K562 (cell line): ENCODE measurements at regions not wholly inside any gene's neighbourhood (a gene's known extent, or its start where the extent isn't known, plus 50 kb on each side); places are given as distances from the start of the nearest gene placed in this dataset.

ENCODE experiments used
- ATAC-seq: fragments of 200-7000 bp; cut with Tn5 transposase; 3 replicates; pipeline ENCODE4 v1.9.1; 2020; ENCODE audit warnings: moderate library complexity
- BruUV-seq: library from RNA; stranded (reverse); fragments of 400-500 nt; replicated peaks from 2 replicates; lab custom pipeline; 2021; lab: Mats Ljungman, UMichigan
- CTCF ChIA-PET: fragments of 300-600 bp; formaldehyde crosslinking; extraction: SDS; loops from one replicate; lab custom pipeline; 2021; ENCODE audit warnings: low intra/inter-chr PET ratio; lab: Yijun Ruan, JAX
- POLR2A ChIA-PET: fragments of 300-600, 350-650 bp; sonication (Branson Sonifier 250); formaldehyde crosslinking; extraction: SDS; loops from one replicate; lab custom pipeline; 2021; ENCODE audit warnings: antibody characterized with exemption, inconsistent platforms; lab: Yijun Ruan, JAX
- DNase-seq, 4 experiments: peaks; one replicate each; pipeline versions ENCODE4 v3.0.0 to v3.0.0-alpha.2; 2011 to 2018; ENCODE audit warnings: low spot score in 3 of 4, mixed read lengths in 3 of 4; ENCODE audit errors: extremely low read depth in 1 of 4
- FAIRE-seq: peaks from 2 replicates; lab custom pipeline; 2011; peaks lifted over from hg19 to GRCh38; lab: Jason Lieb, UNC
- H2AFZ ChIP-seq: 2 replicates; pipeline ENCODE4 v1.6.0; 2011; ENCODE audit warnings: low read depth, low read length, control low read depth, inconsistent platforms
- H3K27ac ChIP-seq: fragments of 200-600 bp; 3 replicates; pipeline ENCODE4 v1.8.0; 2011; ENCODE audit warnings: low read depth, mild to moderate bottlenecking, control low read depth, inconsistent platforms, low read length, moderate library complexity, mixed read lengths; ENCODE audit errors: extremely low read depth
- H3K27me3 ChIP-seq, 2 experiments: fragments of 300-600 bp in 1 of 2; 2 replicates in 1 of 2; 3 replicates in 1 of 2; pipeline versions ENCODE4 v1.6.0 to v1.8.0; 2011; ENCODE audit warnings: inconsistent platforms in 2 of 2, low read length in 2 of 2, mild to moderate bottlenecking in 1 of 2, mixed read lengths in 1 of 2, moderate library complexity in 1 of 2; ENCODE audit not compliant: control insufficient read depth in 2 of 2, insufficient read depth in 2 of 2
- H3K36me3 ChIP-seq: fragments of 300-600 bp; 3 replicates; pipeline ENCODE4 v1.8.0; 2011; ENCODE audit warnings: mild to moderate bottlenecking, low read length, inconsistent platforms; ENCODE audit not compliant: control insufficient read depth, insufficient read depth
- H3K4me1 ChIP-seq, 2 experiments: fragments of 200-600 bp in 1 of 2; replicated peaks in 1 of 2; 2 replicates in 1 of 2; 3 replicates in 1 of 2; pipeline versions ENCODE4 v1.5.1 to v1.8.0; 2011; ENCODE audit warnings: inconsistent platforms in 2 of 2, low read length in 2 of 2, mild to moderate bottlenecking in 1 of 2, mixed read lengths in 1 of 2, moderate library complexity in 1 of 2; ENCODE audit not compliant: control insufficient read depth in 2 of 2, insufficient read depth in 2 of 2
- H3K4me2 ChIP-seq: 2 replicates; pipeline ENCODE4 v1.6.1; 2011; ENCODE audit warnings: low read length, control low read depth, inconsistent platforms, mixed read lengths; ENCODE audit not compliant: insufficient read depth
- H3K4me3 ChIP-seq: fragments of 200-600 bp; sonication (generic), shearing (Covaris generic); 2 replicates; pipeline ENCODE4 v1.5.1; 2016; ENCODE audit warnings: control low read depth, inconsistent platforms
- H3K79me2 ChIP-seq: fragments of 200-600 bp; 3 replicates; pipeline ENCODE4 v1.8.0; 2011; ENCODE audit warnings: low read length, inconsistent platforms; ENCODE audit not compliant: control insufficient read depth, insufficient read depth
- H3K9ac ChIP-seq, 2 experiments: 2 replicates each; pipeline versions ENCODE4 v1.6.0 to v1.6.1; 2011; ENCODE audit warnings: low read depth in 2 of 2, low read length in 2 of 2, control low read depth in 1 of 2, inconsistent platforms in 1 of 2, mild to moderate bottlenecking in 1 of 2, mixed read lengths in 1 of 2; ENCODE audit not compliant: insufficient read depth in 1 of 2
- H3K9me1 ChIP-seq: one replicate; pipeline ENCODE4 v1.6.0; 2011; ENCODE audit warnings: inconsistent platforms, mild to moderate bottlenecking, low read length, moderate library complexity; ENCODE audit not compliant: control insufficient read depth, insufficient read depth
- H3K9me3 ChIP-seq: replicated peaks from 2 replicates; pipeline ENCODE4 v1.5.1; 2011; ENCODE audit warnings: low read depth, low read length, inconsistent platforms; ENCODE audit not compliant: control insufficient read depth, insufficient read depth
- H4K20me1 ChIP-seq: replicated peaks from 2 replicates; pipeline ENCODE4 v1.6.1; 2011; ENCODE audit warnings: low read length, inconsistent platforms, mixed read lengths; ENCODE audit not compliant: control insufficient read depth, insufficient read depth
- AFF1 ChIP-seq, 2 experiments: fragments of 450-650 bp; IDR thresholded peaks; 2 replicates each; pipeline ENCODE4 v1.6.1; 2018; ENCODE audit warnings: mild to moderate bottlenecking in 2 of 2, low read depth in 1 of 2; ENCODE audit not compliant: partially characterized antibody in 2 of 2
- CLOCK ChIP-seq: fragments of 250-450 bp; sonication (Bioruptor Pico); IDR thresholded peaks from 2 replicates; pipeline ENCODE4 v1.4.0; 2020; ENCODE audit warnings: mild to moderate bottlenecking, moderate library complexity, borderline replicate concordance
- DACH1 ChIP-seq: fragments of 450-650 bp; IDR thresholded peaks from 2 replicates; pipeline ENCODE4 v1.6.1; 2018; ENCODE audit not compliant: partially characterized antibody
- ERF ChIP-seq: fragments of 450-650 bp; formaldehyde crosslinking; IDR thresholded peaks from 2 replicates; pipeline ENCODE4 v1.4.0; 2020; ENCODE audit warnings: mild to moderate bottlenecking, mixed read lengths
- FOXM1 ChIP-seq, 2 experiments: fragments of 450-650 bp in 1 of 2; sonication (generic) in 1 of 2; formaldehyde crosslinking in 1 of 2; IDR thresholded peaks; 2 replicates each; pipeline versions ENCODE4 v1.6.1 to v1.9.0; 2017 to 2022; ENCODE audit warnings: low read depth in 2 of 2, mild to moderate bottlenecking in 2 of 2, missing genetic modification reagents in 1 of 2, moderate library complexity in 1 of 2
- NFE2L1 ChIP-seq: fragments of 450-650 bp; IDR thresholded peaks from 2 replicates; pipeline ENCODE4 v1.6.1; 2016; ENCODE audit warnings: missing genetic modification characterization, low read depth, mild to moderate bottlenecking, missing compliant biosample characterization, moderate library complexity, borderline replicate concordance
- NR2C2 ChIP-seq, 2 experiments: fragments of 200-800 bp in 1 of 2; sonication (Bioruptor generic) in 1 of 2; sonication (generic) in 1 of 2; formaldehyde crosslinking in 1 of 2; IDR thresholded peaks; 2 replicates each; pipeline versions ENCODE4 v1.6.1 to v1.8.0; 2016 to 2022; ENCODE audit warnings: mild to moderate bottlenecking in 1 of 2, missing compliant biosample characterization in 1 of 2, missing genetic modification characterization in 1 of 2, missing genetic modification reagents in 1 of 2
- PHF8 ChIP-seq: fragments of 200-600 bp; sonication (generic); IDR thresholded peaks from 2 replicates; pipeline ENCODE4 v1.6.1; 2012; ENCODE audit warnings: mixed run types, mild to moderate bottlenecking, inconsistent platforms, low read length, moderate library complexity, borderline replicate concordance
- PPARD ChIP-seq: fragments of 250-450 bp; sonication (Bioruptor Pico); IDR thresholded peaks from 2 replicates; pipeline ENCODE4 v1.8.0; 2022; ENCODE audit warnings: inconsistent platforms, mild to moderate bottlenecking, moderate library complexity
- RB1 ChIP-seq: fragments of 450-650 bp; IDR thresholded peaks from 2 replicates; pipeline ENCODE4 v1.6.1; 2017; ENCODE audit warnings: low read depth, mild to moderate bottlenecking
- SMARCA4 ChIP-seq: fragments of 450-650 bp; IDR thresholded peaks from 2 replicates; pipeline ENCODE4 v1.6.1; 2016
- SREBF2 ChIP-seq: sonication (generic); formaldehyde crosslinking; IDR thresholded peaks from 2 replicates; pipeline ENCODE4 v1.4.0; 2020; ENCODE audit warnings: mild to moderate bottlenecking, missing genetic modification reagents
- TCF15 ChIP-seq: fragments of 250-450 bp; sonication (Bioruptor Pico); IDR thresholded peaks from 2 replicates; pipeline ENCODE4 v1.8.0; 2022; ENCODE audit warnings: moderate library complexity, mild to moderate bottlenecking, inconsistent platforms
- ZNF165 ChIP-seq: fragments of 250-450 bp; sonication (Bioruptor Pico); IDR thresholded peaks from 2 replicates; pipeline ENCODE4 v1.4.0; 2020; ENCODE audit warnings: borderline replicate concordance
- WGBS: fragments of 100-300 bp; shearing (Covaris generic); methylation state at CpG from one replicate; pipeline ENCODE4 v1.1.6; 2016; ENCODE audit warnings: low coverage, mixed read lengths; ENCODE audit not compliant: insufficient coverage; ENCODE audit errors: missing lambda C conversion rate; 5-methylcytosine and 5-hydroxymethylcytosine counted together
- in situ Hi-C: fragments of 300-500 bp; cut with MboI; formaldehyde crosslinking; loops from 4 replicates; pipeline ENCODE4 v1.15.0; 2018; ENCODE audit warnings: inconsistent platforms, mixed read lengths
- intact Hi-C: fragments of 100-400 bp; cut with micrococcal nuclease; formaldehyde crosslinking; loops from 2 replicates; pipeline ENCODE4 v1.14.2; 2022

- ChIA-PET POLR2A (no interaction called here), CTCF (no interaction called here)
- Histone ChIP-seq H2AFZ (no peak overlapping the region), H3K9me3 (no peaks in the 10 kb centered on the region), H3K36me3 (no peaks in the 10 kb centered on the region), H3K79me2 (no peaks in the 10 kb centered on the region), H3K4me3 (no peak overlapping the region), H3K4me2 (no peak overlapping the region), H3K4me1 (no peaks in the 10 kb centered on the region), H4K20me1 (no peaks in the 10 kb centered on the region), H3K9ac (no peak overlapping the region), H3K27ac (no peak overlapping the region), H3K27me3 (no peaks in the 10 kb centered on the region), H3K9me1 (no peaks in the 10 kb centered on the region)
- ATAC-seq (no peak), DNase-seq (no peak), FAIRE-seq (no peak)
- 0% methylated on average over 4 of the region's 4 CpGs for WGBS
- intact Hi-C loops: no loop called here
- in situ Hi-C loops: no loop called here
- TF ChIP-seq DACH1 (no peak), SREBF2 (no peak), AFF1 (IDR thresholded peaks at IDR 0.05; ENCODE audit: low read depth in 1 of 2, partially characterized antibody in 2 of 2) (no peak), TCF15 (CRISPR knock-in tag) (no peak), RB1 (no peak), PPARD (CRISPR knock-in tag) (no peak), NFE2L1 (tag) (no peak), CLOCK (no peak), FOXM1 (IDR thresholded peaks at IDR 0.05; ENCODE audit: low read depth) (no peak), FOXM1 (CRISPR knock-in tag; IDR thresholded peaks at IDR 0.05; ENCODE audit: low read depth) (no peak), PHF8 (no peak), SMARCA4 (no peak), ERF (CRISPR knock-in tag) (no peak), NR2C2 (CRISPR knock-in tag; IDR thresholded peaks at IDR 0.05) (no peak), NR2C2 (tag; IDR thresholded peaks at IDR 0.05) (no peak), ZNF165 (no peak)
- no TSS peak for BruUV-seq
These were observed 668.3 kb downstream of the IPMK start for GRCh38 chr10:57599440-57599839.
